CD1c-positive myeloid dendritic cell (primary cell): ENCODE measurements at regions not wholly inside any gene's neighbourhood (a gene's known extent, or its start where the extent isn't known, plus 50 kb on each side); places are given as distances from the start of the nearest gene placed in this dataset.
"Not testable (repeated sequence)": the region's sequence is repeated elsewhere in the genome, so short reads cannot be mapped to it uniquely, and the experiment has no call there.

Experiments used
- DNase-seq: peaks from one replicate; pipeline ENCODE4 v3.0.0-alpha.2; 2016; ENCODE audit errors: extremely low spot score

GRCh38 chr4:84224522-84224921 is 274.6 kb downstream of the NKX6-1 start:
- DNase-seq: no peak

GRCh38 chr4:84221704-84222103 is 277.4 kb downstream of the NKX6-1 start:
- DNase-seq: no peak

- no peak for DNase-seq
Measured at GRCh38 chr4:84220990-84221389, 278.1 kb downstream of the NKX6-1 start.

- DNase-seq: no peak
Measured at GRCh38 chr4:84219656-84220055, 279.4 kb downstream of the NKX6-1 start.

- no peak for DNase-seq
Measured at GRCh38 chr4:84218031-84218430, 281.1 kb downstream of the NKX6-1 start.

GRCh38 chr4:84215217-84215616 is 283.9 kb downstream of the NKX6-1 start:
- DNase-seq: no peak

GRCh38 chr4:84206226-84206625 is 292.9 kb downstream of the NKX6-1 start:
- DNase-seq: not testable (repeated sequence)

- no peak for DNase-seq
Measured at GRCh38 chr4:84189144-84189543, 309.9 kb downstream of the NKX6-1 start.

GRCh38 chr4:84179409-84179808 is 319.7 kb downstream of the NKX6-1 start:
- DNase-seq: no peak

- no peak for DNase-seq
Measured at GRCh38 chr4:84177831-84178542, 321.1 kb downstream of the NKX6-1 start.

GRCh38 chr4:84176016-84176415 is 323.1 kb downstream of the NKX6-1 start:
- no peak for DNase-seq

- DNase-seq: no peak
Measured at GRCh38 chr4:84171871-84172270, 327.2 kb downstream of the NKX6-1 start.

GRCh38 chr4:84167564-84167963 is 331.5 kb downstream of the NKX6-1 start:
- DNase-seq: no peak

GRCh38 chr4:84167093-84167492 is 332.0 kb downstream of the NKX6-1 start:
- DNase-seq: no peak

- no peak for DNase-seq
Measured at GRCh38 chr4:84166486-84166885, 332.6 kb downstream of the NKX6-1 start.

GRCh38 chr4:84164201-84164600 is 334.9 kb downstream of the NKX6-1 start:
- DNase-seq: no peak

GRCh38 chr4:84159762-84160161 is 339.3 kb downstream of the NKX6-1 start:
- DNase-seq: no peak

GRCh38 chr4:84158670-84159069 is 340.4 kb downstream of the NKX6-1 start:
- no peak for DNase-seq

- no peak for DNase-seq
Measured at GRCh38 chr4:84151574-84151973, 347.5 kb downstream of the NKX6-1 start.

- DNase-seq: no peak
Measured at GRCh38 chr4:84150177-84150576, 348.9 kb downstream of the NKX6-1 start.

GRCh38 chr4:84147831-84148230 is 351.3 kb downstream of the NKX6-1 start:
- DNase-seq: no peak

- no peak for DNase-seq
Measured at GRCh38 chr4:84146300-84146959, 352.7 kb downstream of the NKX6-1 start.

- DNase-seq: no peak
Measured at GRCh38 chr4:84145176-84145575, 353.9 kb downstream of the NKX6-1 start.

- not testable (repeated sequence) for DNase-seq
Measured at GRCh38 chr4:84126911-84127310, 372.2 kb downstream of the NKX6-1 start.
